Vagina (tissue), 2 donors: ENCODE measurements at regions not wholly inside any gene's neighbourhood (a gene's known extent, or its start where the extent isn't known, plus 50 kb on each side); places are given as distances from the start of the nearest gene placed in this dataset.

Experiments used
- POLR2A ChIP-seq, 2 donors: fragments of 450-650 bp; IDR thresholded peaks; one replicate each; pipeline ENCODE4 v1.6.1; 2017; ENCODE audit warnings: antibody characterized with exemption in 2 of 2, mild to moderate bottlenecking in 2 of 2, moderate library complexity in 2 of 2
- TF ChIP-seq, protein P1 (sequence below), 3 experiments: fragments of 450-650 bp in 2 of 3; fragments of 200-600 bp in 1 of 3; sonication (generic) in 1 of 3; IDR thresholded peaks; one replicate each; pipeline ENCODE4 v1.5.1; 2017 to 2019; ENCODE audit warnings: antibody characterized with exemption in 3 of 3, mild to moderate bottlenecking in 2 of 3, moderate library complexity in 2 of 3

DNA sequence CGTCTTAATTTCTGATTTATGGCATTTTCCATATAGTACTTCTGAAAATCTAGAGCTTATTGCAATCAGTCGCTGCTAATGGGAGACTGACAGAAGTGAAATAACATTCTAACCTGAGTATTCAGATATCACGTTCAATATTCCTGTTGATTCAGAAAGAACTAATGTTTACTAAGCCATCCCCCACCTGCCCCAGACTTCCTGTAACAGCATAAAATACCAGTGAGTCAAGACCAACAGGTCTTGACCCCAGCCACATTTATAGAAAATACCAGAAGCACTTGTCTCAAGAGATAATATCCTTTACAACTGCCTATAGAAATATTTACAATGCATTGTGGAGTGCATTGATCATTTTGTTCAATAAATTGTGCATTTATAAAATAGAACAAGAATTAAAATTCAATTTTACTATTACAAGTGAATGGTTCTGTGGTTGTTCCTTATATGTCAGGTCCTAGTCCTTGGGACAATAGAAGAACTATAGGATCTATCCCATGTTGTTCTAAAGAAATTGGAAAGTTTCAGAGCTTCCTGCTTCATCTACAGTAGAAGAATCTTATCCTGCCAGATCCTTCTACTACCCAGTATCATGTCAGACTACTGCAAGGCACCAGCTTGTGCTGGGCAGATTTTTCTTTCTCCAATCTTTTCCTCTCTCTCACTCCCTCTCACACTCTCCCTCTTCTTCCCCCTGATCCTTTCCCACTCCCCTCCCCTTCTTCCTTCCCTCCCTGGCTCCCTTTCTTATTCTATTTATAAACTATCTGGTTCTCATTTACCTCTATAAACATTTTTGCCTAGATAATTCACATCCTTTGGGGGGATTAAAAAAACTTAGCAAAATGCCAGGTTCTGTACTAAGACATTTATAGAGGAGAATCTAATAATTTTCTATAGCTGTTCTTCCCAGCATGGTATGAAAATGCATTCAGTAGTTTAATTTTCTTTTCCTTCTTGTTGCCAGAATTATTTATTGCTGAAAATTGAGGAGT lies 629.9 kb downstream of the DIAPH3 start:
- no peak for TF ChIP-seq POLR2A (IDR thresholded peaks at IDR 0.05)
- TF ChIP-seq, protein P1, sequence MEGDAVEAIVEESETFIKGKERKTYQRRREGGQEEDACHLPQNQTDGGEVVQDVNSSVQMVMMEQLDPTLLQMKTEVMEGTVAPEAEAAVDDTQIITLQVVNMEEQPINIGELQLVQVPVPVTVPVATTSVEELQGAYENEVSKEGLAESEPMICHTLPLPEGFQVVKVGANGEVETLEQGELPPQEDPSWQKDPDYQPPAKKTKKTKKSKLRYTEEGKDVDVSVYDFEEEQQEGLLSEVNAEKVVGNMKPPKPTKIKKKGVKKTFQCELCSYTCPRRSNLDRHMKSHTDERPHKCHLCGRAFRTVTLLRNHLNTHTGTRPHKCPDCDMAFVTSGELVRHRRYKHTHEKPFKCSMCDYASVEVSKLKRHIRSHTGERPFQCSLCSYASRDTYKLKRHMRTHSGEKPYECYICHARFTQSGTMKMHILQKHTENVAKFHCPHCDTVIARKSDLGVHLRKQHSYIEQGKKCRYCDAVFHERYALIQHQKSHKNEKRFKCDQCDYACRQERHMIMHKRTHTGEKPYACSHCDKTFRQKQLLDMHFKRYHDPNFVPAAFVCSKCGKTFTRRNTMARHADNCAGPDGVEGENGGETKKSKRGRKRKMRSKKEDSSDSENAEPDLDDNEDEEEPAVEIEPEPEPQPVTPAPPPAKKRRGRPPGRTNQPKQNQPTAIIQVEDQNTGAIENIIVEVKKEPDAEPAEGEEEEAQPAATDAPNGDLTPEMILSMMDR (IDR thresholded peaks at IDR 0.05): no peak
